Astrocyte (in vitro differentiated cells and primary cell): ENCODE measurements at regions not wholly inside any gene's neighbourhood (a gene's known extent, or its start where the extent isn't known, plus 50 kb on each side); places are given as distances from the start of the nearest gene placed in this dataset.

Source experiments
- DNase-seq: peaks from one replicate; pipeline ENCODE4 v3.0.0-alpha.2; 2010; ENCODE audit warnings: low read depth
- FAIRE-seq: peaks from 2 replicates; lab custom pipeline; 2011; peaks lifted over from hg19 to GRCh38; lab: Jason Lieb, UNC
- H2AFZ ChIP-seq: 2 replicates; pipeline ENCODE4 v1.6.0; 2012; ENCODE audit warnings: low read depth, low read length, inconsistent platforms
- H3K27ac ChIP-seq: 2 replicates; pipeline ENCODE4 v1.5.1; 2011; ENCODE audit warnings: low read depth, low read length, inconsistent platforms
- H3K27me3 ChIP-seq: 2 replicates; pipeline ENCODE4 v1.6.0; 2011; ENCODE audit warnings: low read length, inconsistent platforms; ENCODE audit not compliant: insufficient read depth
- H3K36me3 ChIP-seq: 2 replicates; pipeline ENCODE4 v1.5.1; 2011; ENCODE audit warnings: low read length, inconsistent platforms; ENCODE audit not compliant: insufficient read depth
- H3K4me1 ChIP-seq: 2 replicates; pipeline ENCODE4 v1.5.1; 2011; ENCODE audit warnings: low read length, inconsistent platforms; ENCODE audit not compliant: insufficient read depth
- H3K4me2 ChIP-seq: 2 replicates; pipeline ENCODE4 v1.6.0; 2012; ENCODE audit warnings: low read length, inconsistent platforms
- H3K4me3 ChIP-seq: 2 replicates; pipeline ENCODE4 v1.5.1; 2011; ENCODE audit warnings: low read depth, mild to moderate bottlenecking, low read length, inconsistent platforms; ENCODE audit not compliant: insufficient read depth
- H3K79me2 ChIP-seq: 2 replicates; pipeline ENCODE4 v1.6.0; 2012; ENCODE audit warnings: mild to moderate bottlenecking, low read length, inconsistent platforms; ENCODE audit not compliant: insufficient read depth
- H3K9ac ChIP-seq: 2 replicates; pipeline ENCODE4 v1.6.0; 2012; ENCODE audit warnings: mild to moderate bottlenecking, low read length, inconsistent platforms
- H3K9me3 ChIP-seq: 2 replicates; pipeline ENCODE4 v1.5.1; 2012; ENCODE audit warnings: low read depth, mild to moderate bottlenecking, low read length, inconsistent platforms; ENCODE audit not compliant: insufficient read depth
- H4K20me1 ChIP-seq: 2 replicates; pipeline ENCODE4 v1.6.0; 2012; ENCODE audit warnings: low read length, inconsistent platforms; ENCODE audit not compliant: insufficient read depth
- H3K27ac Mint-ChIP-seq: one replicate; pipeline ENCODE4 v1.8.0; 2021; ENCODE audit warnings: mild to moderate bottlenecking, mixed read lengths; ENCODE audit not compliant: unreplicated experiment
- H3K27me3 Mint-ChIP-seq: one replicate; pipeline ENCODE4 v1.8.0; 2021; ENCODE audit warnings: low read depth, mixed read lengths; ENCODE audit not compliant: unreplicated experiment
- H3K36me3 Mint-ChIP-seq: one replicate; pipeline ENCODE4 v1.8.0; 2021; ENCODE audit warnings: low read depth, mixed read lengths; ENCODE audit not compliant: unreplicated experiment
- H3K4me1 Mint-ChIP-seq: one replicate; pipeline ENCODE4 v1.8.0; 2021; ENCODE audit warnings: low read depth, mixed read lengths; ENCODE audit not compliant: unreplicated experiment
- H3K4me3 Mint-ChIP-seq: one replicate; pipeline ENCODE4 v1.8.0; 2021; ENCODE audit warnings: mild to moderate bottlenecking, moderate library complexity, mixed read lengths; ENCODE audit not compliant: unreplicated experiment
- H3K9me3 Mint-ChIP-seq: one replicate; pipeline ENCODE4 v1.8.0; 2021; ENCODE audit warnings: mild to moderate bottlenecking, mixed read lengths; ENCODE audit not compliant: unreplicated experiment
- EZH2 ChIP-seq: IDR thresholded peaks from 2 replicates; pipeline ENCODE4 v1.6.1; 2012; ENCODE audit warnings: mild to moderate bottlenecking, low read length, inconsistent platforms; ENCODE audit not compliant: insufficient read depth
- TF ChIP-seq, protein P1 (sequence below): IDR thresholded peaks from 2 replicates; pipeline ENCODE4 v1.5.1; 2011; ENCODE audit warnings: low read depth, mild to moderate bottlenecking, inconsistent platforms, low read length, moderate library complexity; ENCODE audit not compliant: insufficient read depth

DNA sequence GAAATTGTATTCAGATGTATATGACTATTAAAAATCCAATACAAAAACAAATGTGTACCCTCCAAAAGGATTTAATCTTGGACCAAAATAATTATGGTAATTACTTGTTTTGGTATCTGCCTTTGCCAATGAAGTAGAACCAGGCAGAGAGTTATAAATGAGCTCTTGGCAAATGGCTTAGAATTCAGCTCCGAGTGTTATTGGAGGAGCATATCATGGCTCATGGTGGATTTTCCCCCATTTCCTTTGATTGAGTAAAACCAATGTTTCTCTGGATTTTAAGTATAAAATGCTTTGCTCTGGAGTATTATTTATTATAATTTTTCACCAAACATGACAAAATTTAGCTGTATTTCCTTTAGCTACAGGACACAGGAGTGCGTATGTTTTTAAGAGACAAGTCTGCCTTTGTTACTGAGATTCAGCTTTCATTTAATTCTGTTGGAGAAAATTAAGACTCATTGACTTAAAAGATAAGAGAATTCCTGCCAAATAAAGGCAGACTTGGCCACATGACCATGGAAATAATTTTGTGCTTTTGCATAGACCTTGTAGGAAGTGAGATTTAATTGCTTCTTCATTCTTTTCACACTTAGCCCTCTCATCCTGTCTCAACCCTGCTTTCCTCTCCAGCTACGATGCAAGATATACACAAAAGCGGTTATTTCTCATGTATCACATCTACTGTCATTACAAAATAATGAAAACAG is 281.0 kb upstream of the SOX11 start:
- DNase-seq, result no peak
- H2AFZ ChIP-seq, result no peak overlapping the region
- H3K27ac Mint-ChIP-seq, result no peak overlapping the region

DNA sequence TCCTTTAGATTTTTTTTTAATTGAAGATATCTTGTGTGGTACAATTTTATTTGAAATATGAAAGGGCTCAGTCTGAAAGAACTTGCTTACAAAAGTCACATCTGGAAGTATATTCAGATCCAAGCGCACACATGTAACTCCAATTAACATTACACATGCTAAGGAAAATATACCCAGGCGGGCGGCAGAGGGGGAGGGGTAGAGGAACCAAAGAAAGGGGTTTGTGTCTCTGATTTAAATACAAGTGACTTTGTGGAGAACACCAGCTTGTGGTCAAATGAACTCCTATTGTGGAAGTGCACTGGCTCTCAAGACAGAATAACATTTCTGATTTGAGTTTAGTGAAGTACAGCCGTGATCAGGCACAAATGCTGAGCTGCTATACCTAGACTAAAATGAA is 280.2 kb upstream of the SOX11 start:
- Histone ChIP-seq H3K79me2 (no peaks in the 10 kb centered on the region), H3K9me3 (no peaks in the 10 kb centered on the region), H3K36me3 (no peaks in the 10 kb centered on the region), H3K9ac (no peak overlapping the region), H3K27me3 (no peaks in the 10 kb centered on the region), H3K4me1 (no peaks in the 10 kb centered on the region), H3K4me3 (no peak overlapping the region), H3K27ac (no peak overlapping the region), H2AFZ (no peak overlapping the region), H3K4me2 (no peak overlapping the region), H4K20me1 (no peaks in the 10 kb centered on the region)
- Mint-ChIP-seq H3K4me3 (no peak overlapping the region), H3K9me3 (no peaks in the 10 kb centered on the region), H3K27me3 (no peaks in the 10 kb centered on the region), H3K36me3 (no peaks in the 10 kb centered on the region), H3K4me1 (no peaks in the 10 kb centered on the region), H3K27ac (no peak overlapping the region)
- FAIRE-seq (no peak), DNase-seq (no peak)
- TF ChIP-seq, protein P1, sequence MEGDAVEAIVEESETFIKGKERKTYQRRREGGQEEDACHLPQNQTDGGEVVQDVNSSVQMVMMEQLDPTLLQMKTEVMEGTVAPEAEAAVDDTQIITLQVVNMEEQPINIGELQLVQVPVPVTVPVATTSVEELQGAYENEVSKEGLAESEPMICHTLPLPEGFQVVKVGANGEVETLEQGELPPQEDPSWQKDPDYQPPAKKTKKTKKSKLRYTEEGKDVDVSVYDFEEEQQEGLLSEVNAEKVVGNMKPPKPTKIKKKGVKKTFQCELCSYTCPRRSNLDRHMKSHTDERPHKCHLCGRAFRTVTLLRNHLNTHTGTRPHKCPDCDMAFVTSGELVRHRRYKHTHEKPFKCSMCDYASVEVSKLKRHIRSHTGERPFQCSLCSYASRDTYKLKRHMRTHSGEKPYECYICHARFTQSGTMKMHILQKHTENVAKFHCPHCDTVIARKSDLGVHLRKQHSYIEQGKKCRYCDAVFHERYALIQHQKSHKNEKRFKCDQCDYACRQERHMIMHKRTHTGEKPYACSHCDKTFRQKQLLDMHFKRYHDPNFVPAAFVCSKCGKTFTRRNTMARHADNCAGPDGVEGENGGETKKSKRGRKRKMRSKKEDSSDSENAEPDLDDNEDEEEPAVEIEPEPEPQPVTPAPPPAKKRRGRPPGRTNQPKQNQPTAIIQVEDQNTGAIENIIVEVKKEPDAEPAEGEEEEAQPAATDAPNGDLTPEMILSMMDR, result no peak
- no peak for TF ChIP-seq EZH2

More for the DNA sequence above, 281.0 kb upstream of the SOX11 start:
- no peaks in the 10 kb centered on the region for H3K9me3 ChIP-seq
- Mint-ChIP-seq H3K9me3 (no peaks in the 10 kb centered on the region), H3K36me3 (no peaks in the 10 kb centered on the region), H3K4me3 (no peak overlapping the region), H3K4me1 (no peaks in the 10 kb centered on the region), H3K27me3 (no peaks in the 10 kb centered on the region)
- H3K4me1 ChIP-seq, result no peaks in the 10 kb centered on the region
- no peak overlapping the region for H3K9ac ChIP-seq
- H3K4me3 ChIP-seq, result no peak overlapping the region
- TF ChIP-seq, protein P1, result no peak
- TF ChIP-seq EZH2, result no peak
- H3K4me2 ChIP-seq, result no peak overlapping the region
- no peaks in the 10 kb centered on the region for H3K79me2 ChIP-seq
- H3K36me3 ChIP-seq, result no peaks in the 10 kb centered on the region
- H3K27me3 ChIP-seq, result no peaks in the 10 kb centered on the region
- FAIRE-seq, result no peak
- no peaks in the 10 kb centered on the region for H4K20me1 ChIP-seq
- no peak overlapping the region for H3K27ac ChIP-seq

DNA sequence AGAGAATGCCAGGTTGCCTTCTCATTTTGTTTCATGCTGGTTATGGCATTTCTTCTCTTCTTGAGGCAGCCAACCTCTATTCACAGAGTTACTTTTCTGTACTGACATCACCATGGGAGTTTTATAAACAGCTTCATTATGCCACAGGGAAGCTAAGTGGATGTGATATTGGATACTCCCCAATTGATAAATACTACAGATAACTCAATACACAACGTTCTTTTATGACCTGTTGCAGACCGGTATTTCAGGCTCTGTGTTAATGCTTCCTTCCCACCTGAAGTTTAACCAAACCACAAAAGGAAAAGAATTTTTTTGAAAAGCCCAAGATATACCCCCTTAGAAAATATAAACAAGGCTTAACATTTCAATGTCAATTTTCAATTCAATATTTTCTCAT is 258.3 kb upstream of the SOX11 start:
- no peak overlapping the region for H2AFZ ChIP-seq
- FAIRE-seq (no peak), DNase-seq (no peak)
- no peaks in the 10 kb centered on the region for H3K4me1 Mint-ChIP-seq
- H3K27ac Mint-ChIP-seq, result no peak overlapping the region
- H3K36me3 ChIP-seq, result no peaks in the 10 kb centered on the region
- no peaks in the 10 kb centered on the region for H3K36me3 Mint-ChIP-seq
- H3K4me3 ChIP-seq, result no peak overlapping the region
- H3K79me2 ChIP-seq, result no peaks in the 10 kb centered on the region
- H3K9ac ChIP-seq, result no peak overlapping the region
- H3K27me3 Mint-ChIP-seq, result no peaks in the 10 kb centered on the region
- H3K27ac ChIP-seq, result no peak overlapping the region
- no peaks in the 10 kb centered on the region for H3K4me1 ChIP-seq
- H4K20me1 ChIP-seq, result no peaks in the 10 kb centered on the region
- no peak for TF ChIP-seq EZH2
- TF ChIP-seq, protein P1, result no peak
- H3K9me3 ChIP-seq, result no peaks in the 10 kb centered on the region
- H3K9me3 Mint-ChIP-seq, result no peaks in the 10 kb centered on the region
- no peaks in the 10 kb centered on the region for H3K27me3 ChIP-seq
- H3K4me2 ChIP-seq, result no peak overlapping the region
- H3K4me3 Mint-ChIP-seq, result no peak overlapping the region
